GM21723 (cell line): ENCODE measurements at regions not wholly inside any gene's neighbourhood (a gene's known extent, or its start where the extent isn't known, plus 50 kb on each side); places are given as distances from the start of the nearest gene placed in this dataset.

Experiments used
- ATAC-seq: cut with Tn5 transposase; IDR thresholded peaks from one replicate; pipeline ENCODE4 v1.9.1; 2021; ENCODE audit warnings: mild to moderate bottlenecking, moderate library complexity; ENCODE audit not compliant: unreplicated experiment

GRCh38 chr1:39085174-39085573, 59.0 kb downstream of the NDUFS5 start:
- no peak for ATAC-seq

- ATAC-seq, result no peak
Measured at GRCh38 chr1:39086386-39086785, 60.2 kb downstream of the NDUFS5 start.

GRCh38 chr1:39086865-39087409, 60.8 kb downstream of the NDUFS5 start:
- ATAC-seq, result no peak

- no peak for ATAC-seq
Measured at GRCh38 chr1:39087435-39087834, 61.3 kb downstream of the NDUFS5 start.

- no peak for ATAC-seq
Measured at GRCh38 chr1:39088658-39089057, 62.5 kb downstream of the NDUFS5 start.

- no peak for ATAC-seq
Measured at GRCh38 chr1:39089931-39090521, 63.9 kb downstream of the NDUFS5 start.

- no peak for ATAC-seq
Measured at GRCh38 chr1:39090757-39091380, 64.7 kb downstream of the NDUFS5 start.

GRCh38 chr1:39091845-39092645, 65.9 kb downstream of the NDUFS5 start:
- ATAC-seq, result no peak

- ATAC-seq, result no peak
Measured at GRCh38 chr1:39094685-39095084, 68.5 kb downstream of the NDUFS5 start.

- ATAC-seq, result no peak
Measured at GRCh38 chr1:39098546-39099250, 72.5 kb downstream of the NDUFS5 start.

- peak; percentile 49 for ATAC-seq
Measured at GRCh38 chr1:39102537-39103327, 76.6 kb downstream of the NDUFS5 start.

GRCh38 chr1:39103328-39104157, 77.4 kb downstream of the NDUFS5 start:
- no peak for ATAC-seq

GRCh38 chr1:39104158-39105060, 78.3 kb downstream of the NDUFS5 start:
- ATAC-seq, result no peak

GRCh38 chr1:39105061-39105840, 79.1 kb downstream of the NDUFS5 start:
- ATAC-seq, result peak; percentile 47

- ATAC-seq, result peak; percentile 20
Measured at GRCh38 chr1:39105841-39106765, 80.0 kb downstream of the NDUFS5 start.

GRCh38 chr1:39106801-39107327, 80.7 kb downstream of the NDUFS5 start:
- no peak for ATAC-seq
